GM21381 (cell line): ENCODE measurements at regions not wholly inside any gene's neighbourhood (a gene's known extent, or its start where the extent isn't known, plus 50 kb on each side); places are given as distances from the start of the nearest gene placed in this dataset.

Experiments
- ATAC-seq: cut with Tn5 transposase; IDR thresholded peaks from one replicate; pipeline ENCODE4 v1.9.1; 2021; ENCODE audit warnings: mild to moderate bottlenecking, moderate library complexity; ENCODE audit not compliant: unreplicated experiment

GRCh38 chr6:90722648-90723047, 135.8 kb upstream of the MAP3K7 start:
- no peak for ATAC-seq

- ATAC-seq, result no peak
These were observed 133.5 kb upstream of the MAP3K7 start for GRCh38 chr6:90720404-90720803.

- ATAC-seq, result no peak
These were observed 132.7 kb upstream of the MAP3K7 start for GRCh38 chr6:90719321-90720195.

- ATAC-seq, result no peak
These were observed 129.5 kb upstream of the MAP3K7 start for GRCh38 chr6:90716376-90716775.

GRCh38 chr6:90715093-90715655, 128.3 kb upstream of the MAP3K7 start:
- no peak for ATAC-seq

GRCh38 chr6:90714319-90714718, 127.4 kb upstream of the MAP3K7 start:
- ATAC-seq, result no peak

- ATAC-seq, result no peak
These were observed 125.2 kb upstream of the MAP3K7 start for GRCh38 chr6:90712114-90712513.

GRCh38 chr6:90709431-90709996, 122.6 kb upstream of the MAP3K7 start:
- no peak for ATAC-seq

GRCh38 chr6:90708206-90708737, 121.4 kb upstream of the MAP3K7 start:
- ATAC-seq, result no peak

GRCh38 chr6:90707246-90707645, 120.4 kb upstream of the MAP3K7 start:
- ATAC-seq, result no peak

- ATAC-seq, result no peak
These were observed 116.5 kb upstream of the MAP3K7 start for GRCh38 chr6:90703336-90703735.

- ATAC-seq, result no peak
These were observed 115.1 kb upstream of the MAP3K7 start for GRCh38 chr6:90701926-90702325.

GRCh38 chr6:90701146-90701781, 114.4 kb upstream of the MAP3K7 start:
- ATAC-seq, result peak; percentile 74

- ATAC-seq, result no peak
These were observed 108.4 kb upstream of the MAP3K7 start for GRCh38 chr6:90695316-90695715.

GRCh38 chr6:90694802-90695201, 107.9 kb upstream of the MAP3K7 start:
- ATAC-seq, result no peak

- ATAC-seq, result no peak
These were observed 105.0 kb upstream of the MAP3K7 start for GRCh38 chr6:90691823-90692222.

- no peak for ATAC-seq
These were observed 102.3 kb upstream of the MAP3K7 start for GRCh38 chr6:90689172-90689571.

- no peak for ATAC-seq
These were observed 101.0 kb upstream of the MAP3K7 start for GRCh38 chr6:90687775-90688380.

- ATAC-seq, result no peak
These were observed 95.0 kb upstream of the MAP3K7 start for GRCh38 chr6:90681863-90682262.

GRCh38 chr6:90678049-90678779, 91.3 kb upstream of the MAP3K7 start:
- no peak for ATAC-seq
